A172 (cell line): ENCODE measurements at regions not wholly inside any gene's neighbourhood (a gene's known extent, or its start where the extent isn't known, plus 50 kb on each side); places are given as distances from the start of the nearest gene placed in this dataset.
"Not testable (repeated sequence)": the region's sequence is repeated elsewhere in the genome, so short reads cannot be mapped to it uniquely, and the experiment has no call there.

Experiments
- DNase-seq: peaks from one replicate; pipeline ENCODE4 v3.0.0-alpha.2; 2015; ENCODE audit warnings: low spot score

DNA sequence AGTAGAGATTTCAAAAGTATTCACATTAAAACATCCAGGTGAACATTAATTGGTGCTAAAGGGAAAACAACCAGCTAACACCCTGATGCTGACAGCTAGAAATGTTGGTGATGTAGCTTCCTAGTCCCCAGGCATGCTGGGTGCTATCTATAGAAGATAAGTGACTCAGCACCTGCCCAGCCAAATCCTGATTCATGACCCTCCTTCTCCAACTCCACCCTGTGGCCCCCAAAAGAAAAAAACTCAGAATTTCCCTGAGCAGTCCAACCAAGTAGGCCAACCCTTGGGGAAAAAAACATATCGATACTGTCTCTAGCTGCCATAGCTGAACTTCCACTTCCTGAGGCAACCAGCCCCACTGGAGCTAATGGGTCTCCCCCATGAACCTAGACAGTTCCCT, 197.6 kb upstream of the KLF3 start:
- peak; percentile 27 for DNase-seq

DNA sequence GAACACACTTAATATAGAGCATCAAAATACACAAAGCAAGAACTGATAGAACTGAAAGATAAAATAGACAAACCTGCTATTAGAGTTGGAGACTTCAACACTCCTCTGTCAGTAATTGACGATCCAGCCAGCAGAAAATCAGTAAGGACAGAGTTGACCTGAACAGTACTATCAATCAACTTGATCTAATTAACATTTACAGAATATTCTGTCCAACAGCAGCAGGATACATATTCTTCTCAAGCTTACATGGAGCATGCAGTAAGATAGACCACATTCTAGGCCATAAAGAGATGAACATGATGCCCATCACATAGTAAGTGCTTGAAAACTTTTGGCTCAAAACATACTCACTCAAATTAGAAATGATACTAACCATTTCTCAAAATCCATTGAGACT, 196.7 kb upstream of the KLF3 start:
- DNase-seq: no peak

DNA sequence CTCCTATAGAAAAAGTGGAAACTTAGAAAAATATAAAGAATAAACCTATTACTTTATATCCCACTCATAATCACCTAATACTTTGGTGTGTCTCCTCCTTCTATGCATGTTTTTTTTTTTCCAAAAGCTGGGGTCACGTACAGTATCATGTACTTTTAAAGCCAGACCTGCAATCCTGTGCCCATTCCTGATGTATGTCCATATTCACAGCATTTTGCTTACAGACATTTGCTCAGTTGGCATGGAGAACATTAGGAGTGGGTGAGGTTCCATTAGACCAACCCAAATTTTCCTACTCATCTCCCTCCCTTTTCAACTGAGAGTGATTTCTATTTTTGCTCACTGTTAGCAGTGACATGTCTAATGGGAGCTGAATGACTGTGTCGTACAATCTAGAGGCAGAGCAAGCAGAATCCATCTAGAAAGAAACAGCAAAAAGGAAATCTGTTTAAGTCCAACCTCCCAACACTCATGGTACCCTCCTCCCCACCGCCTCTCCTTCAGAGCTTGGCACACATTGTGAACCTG, 195.6 kb upstream of the KLF3 start:
- DNase-seq: no peak

DNA sequence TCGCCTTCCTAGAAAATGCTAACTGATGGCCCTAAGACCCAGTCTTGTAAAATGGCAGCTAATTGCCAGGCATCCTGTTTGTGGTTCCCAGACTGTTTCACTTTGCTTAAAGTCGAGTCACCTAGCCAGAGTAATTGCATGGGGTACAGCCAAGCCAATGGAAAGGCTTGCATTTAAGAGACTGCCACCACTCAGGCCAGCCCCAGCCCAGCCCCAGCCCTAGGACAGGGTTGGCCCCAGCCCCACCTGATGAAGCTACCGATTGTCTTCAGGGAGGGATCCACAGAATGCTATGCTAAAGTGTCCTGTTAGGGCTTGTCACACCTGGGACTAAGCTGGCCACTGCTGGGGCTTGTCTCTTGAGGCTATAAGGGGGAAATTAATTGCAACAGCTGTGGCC, 194.6 kb upstream of the KLF3 start:
- no peak for DNase-seq

DNA sequence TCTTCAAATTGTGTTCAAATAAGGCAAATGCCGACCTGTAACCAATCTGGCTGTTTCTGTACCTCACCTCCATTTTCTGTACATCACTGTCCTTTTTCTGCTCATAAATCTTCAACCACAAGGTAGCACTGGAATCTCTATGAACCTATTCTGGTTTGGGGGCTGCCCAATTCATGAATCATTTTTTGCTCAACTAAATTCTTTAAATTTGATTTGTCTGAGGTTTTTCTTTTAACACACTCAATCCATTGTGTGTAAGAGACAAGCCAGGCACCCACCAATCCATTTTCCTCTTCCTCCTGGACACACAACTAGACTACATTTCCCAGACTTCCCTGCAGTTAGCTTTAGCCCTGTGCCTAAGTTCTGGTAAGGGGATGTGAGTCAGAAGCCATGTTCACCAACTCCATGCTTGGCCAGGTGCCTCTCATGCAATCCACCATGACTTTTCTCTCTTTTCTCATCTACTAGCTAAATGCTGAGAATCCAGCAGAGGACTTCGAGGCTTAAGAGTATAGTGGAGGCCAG, 193.2 kb upstream of the KLF3 start:
- no peak for DNase-seq

DNA sequence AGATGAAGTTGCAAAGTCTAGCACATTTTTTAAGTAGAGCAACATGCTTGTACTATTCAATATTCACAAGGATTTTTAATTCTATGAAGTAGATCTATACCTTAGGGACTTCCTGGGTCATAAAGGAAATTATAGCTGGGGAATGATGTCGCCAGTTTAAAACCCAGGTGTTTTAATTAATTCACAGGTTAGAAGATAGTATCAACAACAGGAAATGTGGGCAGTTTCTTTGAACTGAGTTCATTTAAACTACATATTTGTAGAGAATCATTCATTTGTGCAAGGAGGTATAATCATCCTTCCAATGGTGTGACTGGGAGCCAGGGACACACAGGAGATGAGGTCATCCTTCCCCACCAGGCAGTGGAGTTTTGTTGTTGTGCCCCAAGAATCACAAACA, 181.3 kb upstream of the KLF3 start:
- no peak for DNase-seq

DNA sequence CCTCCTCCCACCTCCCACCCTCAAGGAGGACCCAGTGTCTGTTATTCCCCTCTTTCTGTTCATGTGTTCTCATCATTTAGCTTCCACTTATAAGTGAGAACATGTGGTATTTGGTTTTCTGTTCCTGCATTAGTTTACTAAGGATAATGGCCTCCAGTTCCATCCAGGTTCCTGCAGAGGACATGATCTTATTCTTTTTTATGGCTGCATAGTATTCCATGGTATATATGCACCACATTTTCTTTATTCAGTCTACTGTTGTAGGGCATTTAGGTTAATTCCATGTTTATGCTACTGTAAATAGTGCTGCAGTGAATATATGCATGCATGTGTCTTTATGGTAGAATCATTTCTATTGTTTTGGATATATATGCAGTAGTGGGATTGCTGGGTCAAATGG, 180.4 kb upstream of the KLF3 start:
- not testable (repeated sequence) for DNase-seq

DNA sequence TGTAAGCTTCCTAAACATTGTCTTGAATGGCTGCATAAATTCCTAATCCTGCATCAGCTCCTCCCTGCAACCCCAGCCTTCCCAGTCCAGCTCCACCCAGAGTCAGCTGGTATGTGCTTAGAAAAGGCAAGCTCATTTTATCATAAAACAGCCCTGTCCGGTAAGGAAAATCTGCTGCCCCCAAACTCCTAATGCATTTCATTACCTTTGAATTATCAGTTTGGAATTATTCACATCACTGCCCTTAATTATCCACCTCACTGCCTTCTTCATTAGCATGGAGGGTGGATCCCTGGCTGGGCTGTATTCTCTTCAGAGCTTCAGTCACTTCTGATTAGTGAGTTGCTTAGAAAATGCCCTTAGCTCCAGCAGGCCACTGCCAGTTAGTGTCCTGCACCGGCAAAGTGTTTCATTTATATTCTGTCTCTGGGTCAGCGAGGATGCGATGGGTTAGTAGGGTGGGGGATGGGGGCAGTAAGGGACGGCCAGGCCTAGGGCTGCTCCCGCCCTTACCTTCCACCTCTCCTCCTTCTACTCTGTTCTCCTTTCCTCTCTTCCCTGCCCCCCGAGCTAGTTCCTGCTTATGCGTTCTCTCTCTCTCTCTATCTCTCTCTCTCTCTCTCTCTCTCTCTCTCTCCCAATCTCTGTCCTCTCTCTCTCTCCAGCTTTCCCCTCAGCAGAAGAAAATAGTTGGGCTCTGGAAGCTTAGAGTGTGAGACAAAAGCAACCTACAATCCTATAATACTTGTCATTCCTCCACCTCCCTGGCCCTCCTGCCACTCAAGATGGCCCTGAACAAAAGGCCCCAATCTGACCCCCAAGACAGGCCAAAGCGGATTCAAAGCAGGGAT, 174.8 kb upstream of the KLF3 start:
- no peak for DNase-seq

DNA sequence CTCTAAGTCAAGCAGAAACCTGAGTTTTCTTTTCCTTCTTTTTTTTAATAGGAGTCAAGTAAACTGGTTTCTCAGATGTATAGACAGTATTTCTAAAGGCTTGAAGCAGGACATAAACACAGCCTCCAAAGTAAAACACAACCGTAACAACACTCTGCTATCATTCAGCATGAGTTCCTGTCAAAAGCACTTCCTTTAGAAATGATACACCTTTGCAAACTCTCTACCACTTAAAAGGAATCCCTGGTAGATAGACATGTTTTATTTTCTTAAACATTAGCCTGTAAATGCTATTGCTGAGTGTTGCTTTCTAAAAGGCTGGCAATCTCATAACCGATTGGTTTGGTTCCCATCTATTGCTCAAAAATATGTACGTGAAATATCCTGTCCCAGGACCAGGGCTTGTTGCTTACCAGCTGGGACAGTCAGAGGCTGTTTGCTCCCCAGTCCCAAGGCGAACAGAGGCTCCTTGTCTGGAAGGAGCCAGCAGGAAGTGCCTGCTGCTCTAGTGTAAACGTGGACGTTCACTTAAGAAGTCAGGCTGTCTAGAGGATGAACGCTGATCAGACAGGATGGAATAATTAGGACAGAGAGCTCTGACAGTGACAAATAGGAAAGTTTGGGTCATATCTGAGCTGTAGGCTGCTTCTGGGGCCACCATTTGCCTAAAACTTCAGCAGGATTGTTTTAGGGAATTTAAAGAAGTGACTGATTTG, 173.9 kb upstream of the KLF3 start:
- DNase-seq: peak; percentile 8

DNA sequence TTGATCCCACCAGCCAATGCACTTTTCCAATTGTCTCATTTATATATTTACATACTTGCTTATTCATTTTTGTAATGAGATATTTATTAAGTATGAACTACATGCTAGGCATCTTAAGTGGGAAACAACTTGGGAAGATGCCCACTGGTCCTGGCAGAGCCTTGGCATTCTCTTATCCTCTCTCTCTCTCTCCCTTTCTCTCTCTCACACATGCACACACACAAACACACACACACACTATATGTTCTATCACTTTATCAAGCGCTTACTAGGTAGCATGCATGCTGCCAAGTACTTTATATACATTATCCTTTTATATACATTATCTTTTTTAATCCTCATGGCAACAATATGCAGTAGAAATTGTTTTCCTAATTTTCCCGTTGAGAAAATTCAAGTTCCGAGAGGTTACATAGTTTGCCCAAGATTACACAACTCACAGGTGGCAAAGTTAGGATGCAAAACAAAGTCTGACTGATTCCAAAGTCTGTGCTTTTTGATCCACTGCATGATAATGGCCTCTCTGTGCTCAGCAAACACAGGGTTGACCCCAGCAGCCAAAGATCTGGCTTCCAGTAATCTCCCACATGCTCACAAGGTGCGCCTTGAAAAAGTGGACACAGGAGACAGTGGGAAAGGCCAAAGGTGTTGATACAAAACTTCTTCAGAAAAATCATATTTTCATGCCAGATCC, 173.1 kb upstream of the KLF3 start:
- no peak for DNase-seq

DNA sequence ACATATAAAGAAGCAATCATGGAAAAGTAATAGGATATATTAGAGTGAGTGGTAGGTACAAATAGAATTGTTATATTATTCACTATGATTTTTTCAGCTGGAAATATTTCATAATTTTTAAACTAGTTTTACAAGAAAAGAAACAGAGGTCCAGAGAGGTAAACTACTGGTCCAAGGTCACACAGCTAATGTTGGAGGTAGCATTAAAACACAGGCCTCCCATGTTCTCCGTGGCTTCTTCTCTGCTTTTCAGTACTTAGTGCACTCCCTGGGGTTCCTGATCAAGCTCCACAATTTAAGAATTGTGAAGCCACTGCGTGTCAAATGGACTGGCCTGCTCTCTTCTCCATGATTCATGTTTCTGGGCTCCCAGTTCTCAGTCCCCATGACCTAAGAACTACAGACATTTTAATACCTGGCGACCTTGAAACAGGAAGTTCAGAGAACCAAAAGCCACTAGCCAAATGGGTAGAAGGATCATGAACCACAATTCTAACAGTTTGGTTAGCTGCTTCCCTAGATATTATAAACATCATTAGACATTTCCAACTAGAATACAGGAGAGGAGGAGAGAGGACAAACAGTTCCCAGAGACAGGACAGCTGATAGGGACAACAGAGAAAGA, 172.0 kb upstream of the KLF3 start:
- no peak for DNase-seq

DNA sequence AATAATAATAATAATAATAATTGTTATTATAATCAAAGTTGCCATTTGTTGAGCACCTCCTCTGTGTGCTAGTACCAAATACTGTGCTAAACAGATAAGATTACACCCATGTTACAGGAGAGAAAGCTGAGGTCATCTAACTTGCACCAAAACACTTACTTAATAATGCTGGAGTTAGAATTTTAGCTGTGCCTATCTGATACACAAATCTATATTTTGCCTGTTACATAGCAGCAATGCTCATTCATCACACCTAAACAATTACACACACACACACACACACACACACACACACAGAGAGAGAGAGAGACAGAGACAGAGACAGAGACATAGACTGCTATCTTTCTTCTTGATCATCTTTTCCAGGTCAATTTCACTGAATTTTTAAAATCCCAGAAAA, 170.9 kb upstream of the KLF3 start:
- no peak for DNase-seq

DNA sequence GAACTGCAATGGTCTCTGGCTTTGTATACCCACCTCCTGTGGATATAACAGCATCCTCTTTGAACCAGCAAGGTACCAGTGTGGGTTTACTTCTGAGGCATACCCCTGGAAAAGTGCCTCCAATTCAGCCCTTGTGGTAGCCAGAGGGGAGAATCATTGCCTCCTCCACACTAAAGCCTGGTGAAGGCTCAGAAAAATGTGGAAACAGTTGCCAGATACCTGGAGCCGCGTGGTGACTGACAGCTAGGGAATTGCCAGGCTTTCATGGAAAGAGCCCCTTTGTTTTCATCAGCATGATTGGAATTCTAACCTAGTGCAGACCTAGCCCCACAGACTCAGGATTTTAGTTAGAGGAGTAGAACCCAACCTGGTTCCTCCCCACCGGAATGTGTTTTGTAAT, 168.6 kb upstream of the KLF3 start:
- DNase-seq: no peak

DNA sequence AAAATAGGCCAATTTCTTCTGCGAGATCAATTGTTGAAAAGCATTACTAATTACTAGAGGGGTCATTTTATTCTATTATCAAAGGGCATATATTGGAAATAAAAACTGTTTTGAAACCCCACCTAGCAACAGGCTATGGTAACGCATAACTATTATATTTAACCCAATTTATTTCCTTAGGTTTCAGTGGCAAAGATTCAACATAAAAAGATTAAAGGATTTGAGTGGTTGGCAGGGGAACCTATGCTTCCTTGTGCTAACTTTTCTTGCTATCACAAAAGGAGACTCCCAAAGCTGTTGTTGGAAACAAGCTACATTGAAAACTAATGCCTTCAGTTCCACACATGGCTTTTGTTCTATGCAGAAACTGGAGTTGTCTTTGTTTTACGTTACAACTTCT, 166.9 kb upstream of the KLF3 start:
- DNase-seq: no peak

DNA sequence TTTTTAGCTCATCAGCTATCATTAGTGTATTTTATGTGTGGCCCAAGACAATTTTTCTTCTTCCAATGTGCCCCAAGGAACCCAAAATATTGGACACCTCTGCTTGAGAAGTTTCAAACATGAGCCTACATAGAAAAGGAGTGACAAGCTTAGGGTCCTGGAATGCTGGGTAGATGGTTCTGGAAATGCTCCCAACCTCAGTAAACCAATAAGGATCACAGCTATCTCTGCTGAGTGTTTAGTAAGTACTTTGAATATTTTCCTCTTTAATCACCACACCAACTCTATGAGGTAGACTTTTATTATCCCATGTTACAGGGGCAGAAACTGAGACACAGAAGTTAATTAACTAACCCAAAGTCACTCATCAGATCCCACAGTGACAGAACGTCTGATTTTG, 164.9 kb upstream of the KLF3 start:
- no peak for DNase-seq

DNA sequence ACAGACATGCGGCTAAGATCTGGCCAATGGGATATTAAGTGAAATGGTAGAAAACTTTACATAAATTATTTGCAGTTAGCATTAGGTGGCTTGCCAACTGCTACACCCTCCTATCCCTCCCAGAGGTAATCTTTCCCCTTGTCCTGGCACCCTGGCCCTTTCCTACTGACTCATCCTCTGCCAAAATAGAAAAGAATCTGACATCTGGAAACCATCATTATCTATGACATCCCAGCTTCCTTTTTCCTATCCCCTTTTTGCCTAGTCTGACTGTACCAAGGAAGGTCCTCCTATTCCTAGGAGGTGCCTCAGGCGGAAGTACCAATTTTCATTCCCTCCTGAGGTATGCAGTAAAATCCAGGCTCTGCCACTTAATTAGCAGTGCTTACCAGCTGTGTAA, 163.6 kb upstream of the KLF3 start:
- no peak for DNase-seq

DNA sequence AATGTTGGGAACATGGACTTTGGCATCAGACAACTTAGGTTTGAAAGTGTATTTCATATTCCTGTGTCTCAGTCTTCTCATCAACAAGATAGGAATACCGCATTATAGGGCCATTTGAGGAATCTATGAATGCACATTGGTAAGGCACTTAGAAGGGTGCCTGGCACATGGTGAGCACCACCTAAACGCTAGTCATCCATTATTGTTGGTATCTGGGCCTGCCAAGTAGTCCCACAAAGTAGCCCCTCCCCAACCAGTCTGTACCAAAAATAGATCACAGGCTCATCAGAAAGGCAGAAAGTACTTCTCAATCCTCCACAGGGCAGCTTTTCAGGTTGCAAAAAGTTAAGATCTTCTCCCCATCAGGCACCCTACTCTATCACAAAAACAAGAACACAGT, 162.3 kb upstream of the KLF3 start:
- no peak for DNase-seq

DNA sequence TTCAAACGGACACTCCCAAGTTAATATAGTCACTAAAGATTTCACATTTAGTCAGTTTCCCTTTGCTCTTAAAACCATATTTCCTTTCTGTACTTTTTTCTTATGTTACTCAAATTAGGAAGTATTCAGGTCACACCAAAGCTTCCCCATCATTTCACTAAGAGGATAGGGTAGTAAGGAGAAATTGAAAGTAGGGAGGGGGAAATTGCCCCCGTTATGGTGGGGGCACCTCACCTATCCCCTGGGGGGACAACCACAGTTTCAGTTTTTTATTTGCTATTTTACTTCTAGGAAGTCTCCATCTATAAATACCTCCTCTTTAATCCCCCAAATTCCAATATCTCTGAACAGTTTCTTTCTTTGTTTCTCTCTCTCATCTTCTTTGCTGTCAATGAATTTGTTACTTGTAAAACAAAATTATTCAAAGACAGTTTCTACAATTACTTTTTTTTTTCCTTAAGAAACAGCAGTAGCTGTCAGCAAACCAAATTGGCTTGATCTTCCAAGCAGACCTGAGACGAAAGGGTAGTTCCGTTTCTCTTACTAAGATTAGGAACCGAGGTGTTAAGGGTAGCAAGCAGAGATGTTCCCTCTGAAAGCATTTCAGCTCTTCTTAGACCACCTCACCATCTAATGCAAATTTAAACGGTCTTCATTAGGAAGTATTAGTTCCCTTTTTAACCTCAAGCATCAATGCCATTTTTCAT, 160.2 kb upstream of the KLF3 start:
- no peak for DNase-seq

DNA sequence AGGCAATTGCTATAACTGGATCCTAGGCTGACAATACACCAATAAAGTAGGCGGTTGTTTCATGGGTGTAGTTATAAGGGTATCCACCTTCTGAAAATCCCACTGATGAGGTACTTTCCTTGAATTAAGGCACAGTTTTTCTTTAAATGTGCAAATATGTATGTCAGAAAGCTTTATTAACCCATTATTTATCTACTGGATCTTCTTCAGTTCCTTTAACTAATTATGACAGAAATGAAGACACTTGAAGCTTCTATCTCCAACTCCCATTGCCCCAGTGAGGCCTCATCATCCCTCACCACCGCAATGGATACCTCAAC, 159.6 kb upstream of the KLF3 start:
- DNase-seq: no peak

DNA sequence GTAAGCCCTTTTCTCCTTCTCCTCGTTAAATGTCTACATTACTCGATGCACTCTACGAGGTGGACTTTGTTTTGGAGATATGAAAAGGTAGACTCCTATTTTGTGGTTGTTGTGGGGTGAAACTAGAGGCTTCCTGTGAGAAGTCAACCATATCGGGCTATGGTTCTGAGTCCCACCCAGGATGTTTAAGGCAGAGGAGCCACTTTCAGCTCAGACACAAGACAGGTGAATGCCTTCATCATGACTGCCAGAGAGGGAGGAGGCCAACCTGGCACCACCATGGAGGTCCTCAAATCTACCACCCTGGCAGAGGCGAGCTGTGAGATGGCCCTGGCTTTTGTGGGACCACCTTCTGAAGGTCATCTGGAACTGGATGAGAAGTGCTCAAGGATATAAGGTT, 154.4 kb upstream of the KLF3 start:
- DNase-seq: no peak

DNA sequence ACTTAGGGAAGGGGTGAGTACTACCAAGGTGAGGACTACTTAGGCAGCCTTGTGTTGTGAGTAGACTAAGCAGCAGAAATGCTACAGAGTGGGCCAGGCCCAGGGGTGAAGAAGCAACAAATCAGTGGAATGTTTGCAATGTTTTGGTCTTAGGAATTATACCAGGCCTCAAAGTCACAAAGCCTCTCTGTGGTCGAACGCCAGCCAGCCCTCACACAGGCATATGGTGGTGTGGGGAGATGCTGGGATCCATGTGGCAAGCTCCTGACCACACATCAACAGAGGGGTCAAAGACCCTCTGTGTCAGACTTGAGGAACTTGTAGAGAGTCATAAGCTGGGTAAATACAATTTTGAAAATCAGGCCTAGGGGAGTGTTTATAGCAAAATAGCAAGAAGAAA, 153.8 kb upstream of the KLF3 start:
- no peak for DNase-seq

DNA sequence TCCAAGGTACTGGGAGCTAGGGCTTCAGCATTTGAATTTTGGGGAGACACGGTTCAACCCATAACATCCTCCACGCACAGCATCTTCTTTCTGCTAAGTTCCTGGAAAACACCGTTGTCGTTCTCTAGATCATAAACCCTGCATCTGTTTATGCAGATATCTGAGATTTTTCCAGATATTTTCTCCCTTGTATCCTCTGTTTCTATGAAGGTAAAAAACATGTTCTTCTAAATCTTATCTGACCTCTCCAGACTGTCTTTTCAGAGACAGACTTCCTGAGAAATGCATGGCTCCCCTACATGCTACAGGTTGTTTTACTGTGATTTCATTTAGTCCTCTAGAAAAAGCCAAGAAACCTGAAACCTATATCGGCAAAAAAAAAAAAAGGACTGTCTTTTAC, 152.3 kb upstream of the KLF3 start:
- no peak for DNase-seq
